GM19240 (cell line): ENCODE measurements at regions not wholly inside any gene's neighbourhood (a gene's known extent, or its start where the extent isn't known, plus 50 kb on each side); places are given as distances from the start of the nearest gene placed in this dataset.
"Not testable (repeated sequence)": the region's sequence is repeated elsewhere in the genome, so short reads cannot be mapped to it uniquely, and the experiment has no call there.

Experiments
- DNase-seq: peaks from one replicate; pipeline ENCODE4 v3.0.0; 2011; ENCODE audit warnings: low spot score; ENCODE audit not compliant: insufficient read length

DNA sequence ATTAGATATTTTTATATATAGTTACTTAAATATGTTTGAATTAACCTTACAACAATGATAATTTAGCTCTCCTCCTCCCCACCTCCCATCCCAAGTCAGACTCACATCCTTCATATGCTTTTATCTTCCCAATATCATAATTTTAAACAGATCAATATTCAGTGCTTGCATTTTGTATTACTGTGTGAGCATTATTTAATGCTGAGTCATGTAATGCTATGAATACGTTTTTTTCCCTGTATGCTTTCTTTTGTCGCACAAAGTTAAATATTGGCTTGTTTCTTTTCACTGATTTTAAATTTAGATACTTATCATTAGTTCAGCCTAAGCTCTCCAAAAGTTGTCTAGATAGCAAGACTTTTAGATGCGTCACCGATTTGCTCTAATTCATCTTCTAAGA lies 471.6 kb upstream of the SGO1 start:
- no peak for DNase-seq

DNA sequence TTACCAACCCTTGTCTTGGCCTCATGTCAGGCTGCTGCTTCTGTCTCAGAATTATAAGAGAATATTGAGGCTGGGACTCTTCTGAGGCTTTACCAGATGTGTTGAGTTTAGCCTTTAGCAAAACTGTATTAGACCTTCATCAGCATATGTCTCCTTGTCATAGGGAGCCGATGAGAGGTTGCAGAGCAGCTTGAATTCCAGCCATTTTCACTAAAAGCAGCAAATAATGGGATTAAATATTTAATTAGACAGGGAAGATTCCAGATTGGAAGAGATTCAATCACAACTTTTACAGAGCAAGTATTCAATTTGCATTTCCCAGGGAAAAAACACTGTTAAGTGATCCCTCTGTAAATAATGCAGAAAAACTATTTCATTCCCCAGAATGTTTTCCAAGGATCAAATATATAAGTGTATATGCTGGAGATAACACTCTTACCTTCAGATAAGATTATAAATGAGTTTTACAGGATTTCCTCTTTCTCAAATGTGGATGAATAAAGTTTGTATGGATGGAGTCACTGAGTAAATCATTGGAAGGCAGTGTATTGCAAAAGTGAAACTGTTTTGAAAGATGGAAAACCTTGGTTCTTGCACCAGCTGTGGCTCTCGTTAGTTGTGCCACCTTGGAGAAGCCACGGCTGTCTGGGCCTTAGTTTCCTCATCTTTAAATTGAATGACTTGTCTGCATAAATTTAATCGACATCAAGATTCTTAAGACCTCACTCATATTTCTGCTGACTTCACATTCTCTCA lies 466.4 kb upstream of the SGO1 start:
- no peak for DNase-seq

DNA sequence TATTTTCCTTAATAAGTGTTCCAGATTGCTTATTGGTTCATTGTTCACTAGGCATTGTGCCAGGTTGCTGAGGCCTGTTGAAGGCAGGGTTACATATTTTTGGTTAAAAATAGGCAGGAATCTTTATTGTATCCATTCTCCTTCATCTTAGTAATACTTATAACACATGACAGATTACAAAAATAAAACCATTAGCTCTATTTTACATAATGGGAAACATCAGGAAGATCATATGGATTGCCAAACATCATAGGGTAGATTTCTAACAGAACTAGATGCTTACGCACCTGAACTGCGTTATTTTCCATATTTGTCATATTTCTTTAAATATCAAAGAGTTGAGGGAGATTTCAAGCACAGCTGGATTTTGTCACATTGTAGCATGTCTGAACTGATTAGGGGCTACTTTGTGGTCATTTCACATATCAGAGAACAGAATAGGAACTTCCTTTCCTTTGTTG lies 462.9 kb upstream of the SGO1 start:
- DNase-seq = no peak

DNA sequence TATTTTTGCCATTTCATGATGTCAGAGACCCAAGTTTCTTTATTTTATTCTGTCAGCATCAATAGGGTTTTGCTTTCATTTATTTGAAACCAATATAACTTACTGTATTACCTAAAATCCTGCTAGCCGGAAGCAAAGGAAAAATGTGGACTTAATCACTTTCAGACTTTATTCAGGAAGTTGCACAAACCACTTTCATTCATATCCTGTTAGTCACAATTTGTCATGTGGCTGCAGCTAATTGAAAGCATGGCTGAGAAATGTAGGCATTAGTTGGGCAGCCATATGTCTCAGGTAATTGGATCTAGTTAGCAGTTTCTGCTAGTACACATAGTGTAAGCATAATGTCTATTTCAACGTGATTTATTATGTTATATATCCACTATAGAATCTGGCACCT lies 462.3 kb upstream of the SGO1 start:
- DNase-seq = no peak

DNA sequence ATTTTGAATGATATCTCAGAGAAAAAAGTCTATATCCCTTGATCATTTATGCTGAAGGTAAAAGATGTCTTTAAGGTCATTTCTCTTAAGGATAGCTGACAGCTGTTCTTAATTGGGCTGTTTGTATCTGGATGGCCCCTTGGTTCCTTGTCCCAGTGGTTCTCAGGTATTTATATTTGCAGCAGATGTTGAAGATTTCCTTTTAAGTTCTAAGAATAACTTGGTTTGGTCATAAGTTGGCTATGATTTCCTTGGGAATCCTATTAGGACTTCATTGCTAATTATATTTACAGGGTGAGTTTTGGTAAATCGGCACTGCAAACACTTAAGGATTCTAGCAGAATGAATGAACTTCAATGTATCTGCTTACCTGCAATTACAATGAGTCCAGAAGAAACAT lies 460.4 kb upstream of the SGO1 start:
- DNase-seq = no peak

DNA sequence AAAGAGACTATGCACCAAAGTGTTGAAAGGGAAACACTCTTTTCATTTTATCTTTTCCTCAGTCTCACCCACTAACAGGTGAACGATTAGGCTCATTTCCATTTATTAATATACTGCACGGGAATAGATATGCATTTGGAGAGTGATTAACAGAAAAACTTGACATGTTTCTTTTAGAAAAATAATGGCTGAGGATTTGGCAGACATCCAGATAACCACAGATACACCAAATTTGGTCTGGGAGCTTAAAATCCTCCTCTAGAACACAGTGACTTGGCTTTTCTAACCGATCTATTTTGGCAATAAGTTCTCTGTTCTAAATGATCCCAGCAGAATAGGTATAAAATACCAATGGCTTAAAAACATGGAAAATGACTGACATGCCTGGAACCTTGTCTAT lies 459.3 kb upstream of the SGO1 start:
- no peak for DNase-seq

DNA sequence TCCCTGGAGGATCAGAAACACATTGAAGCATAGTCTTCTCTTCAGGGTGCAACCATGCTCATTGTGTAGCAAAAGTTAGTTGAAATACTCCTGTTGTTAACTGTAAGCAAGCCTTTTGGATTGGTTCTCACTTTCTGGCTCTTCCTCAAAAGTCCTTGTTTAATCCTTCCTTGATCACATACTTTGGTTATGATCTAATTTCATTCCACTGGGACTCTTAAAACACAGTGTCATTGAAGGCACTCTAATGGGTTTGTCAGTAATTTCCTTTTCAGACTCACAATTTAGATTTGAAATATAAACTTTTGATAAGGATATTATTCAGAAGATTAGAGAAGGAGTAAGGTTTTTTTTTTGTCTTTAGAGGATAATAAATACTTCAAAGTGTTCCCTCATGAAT lies 451.7 kb upstream of the SGO1 start:
- no peak for DNase-seq

DNA sequence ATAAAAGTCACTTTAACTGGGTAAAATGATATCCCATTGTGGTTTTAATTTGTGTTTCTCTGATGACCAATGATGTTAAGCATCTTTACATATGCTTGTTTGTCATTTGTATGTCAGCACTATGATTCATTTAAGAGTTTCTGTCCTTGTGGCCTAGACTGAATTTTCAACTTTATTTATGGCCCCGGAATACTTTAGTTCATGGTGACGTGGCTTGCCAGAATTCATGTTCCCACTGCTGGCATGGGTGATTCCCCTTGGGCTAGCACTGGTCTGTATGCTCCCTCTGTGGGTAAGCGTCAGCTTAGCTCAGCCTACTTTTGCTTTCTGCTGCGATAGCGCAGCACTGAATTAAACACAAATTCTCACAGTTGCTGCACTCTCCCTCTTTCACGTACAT lies 436.3 kb upstream of the SGO1 start:
- no peak for DNase-seq

DNA sequence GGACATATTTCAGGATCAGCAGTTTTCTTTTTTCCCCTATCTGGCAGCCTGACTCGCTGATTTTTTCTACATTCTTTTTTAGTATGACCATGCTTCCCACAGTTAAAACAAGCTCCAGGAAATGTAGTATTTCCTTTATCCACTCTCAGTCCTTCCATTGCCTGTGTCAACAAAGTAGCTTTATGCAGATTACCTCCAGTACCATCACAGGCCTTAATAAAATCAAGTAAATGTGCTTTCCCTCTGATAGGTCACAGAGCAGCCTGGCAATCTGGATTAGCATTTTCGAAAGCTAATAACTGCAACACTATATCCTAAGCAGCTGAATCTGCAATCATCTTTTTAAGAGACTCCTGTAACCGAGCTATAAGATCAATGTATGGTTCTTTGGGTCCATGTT lies 432.6 kb upstream of the SGO1 start:
- not testable (repeated sequence) for DNase-seq

DNA sequence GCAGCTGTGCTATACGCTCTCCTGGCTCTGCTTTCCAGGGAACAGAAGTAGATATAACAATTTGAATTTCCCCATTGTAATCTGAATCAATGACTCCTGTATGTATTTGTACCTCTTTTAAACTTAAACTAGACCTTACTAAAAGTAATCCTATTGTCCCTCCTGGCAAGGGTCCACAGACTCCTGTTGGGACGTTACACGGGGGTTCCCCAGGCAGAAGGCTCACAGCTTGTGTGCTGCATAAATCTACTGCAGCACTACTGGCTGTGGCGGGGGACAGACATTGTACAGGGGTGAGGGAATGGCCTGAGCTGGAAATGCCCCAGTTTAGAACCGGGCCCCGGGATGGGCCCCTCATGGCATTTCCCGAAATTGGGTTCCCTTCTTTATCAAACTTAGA lies 432.2 kb upstream of the SGO1 start:
- DNase-seq = not testable (repeated sequence)

DNA sequence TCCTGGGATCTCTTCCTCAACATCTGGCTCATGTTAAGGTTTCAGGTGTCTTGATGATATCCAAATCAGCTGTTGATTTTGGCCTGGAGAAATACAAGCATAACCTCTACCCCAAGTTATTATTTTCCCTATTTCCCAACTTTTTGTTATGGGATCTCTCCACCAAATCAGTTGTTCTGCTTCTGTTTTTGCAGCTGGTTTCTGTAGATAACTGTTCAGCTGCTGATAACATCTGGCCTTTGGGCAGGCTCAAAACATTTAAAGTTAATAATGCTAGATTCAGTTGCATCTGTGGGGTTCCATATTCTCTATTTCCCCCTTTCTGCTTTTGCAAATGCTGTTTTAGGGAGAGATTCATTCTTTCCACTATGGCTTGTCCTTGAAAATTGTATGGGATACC lies 430.0 kb upstream of the SGO1 start:
- not testable (repeated sequence) for DNase-seq

DNA sequence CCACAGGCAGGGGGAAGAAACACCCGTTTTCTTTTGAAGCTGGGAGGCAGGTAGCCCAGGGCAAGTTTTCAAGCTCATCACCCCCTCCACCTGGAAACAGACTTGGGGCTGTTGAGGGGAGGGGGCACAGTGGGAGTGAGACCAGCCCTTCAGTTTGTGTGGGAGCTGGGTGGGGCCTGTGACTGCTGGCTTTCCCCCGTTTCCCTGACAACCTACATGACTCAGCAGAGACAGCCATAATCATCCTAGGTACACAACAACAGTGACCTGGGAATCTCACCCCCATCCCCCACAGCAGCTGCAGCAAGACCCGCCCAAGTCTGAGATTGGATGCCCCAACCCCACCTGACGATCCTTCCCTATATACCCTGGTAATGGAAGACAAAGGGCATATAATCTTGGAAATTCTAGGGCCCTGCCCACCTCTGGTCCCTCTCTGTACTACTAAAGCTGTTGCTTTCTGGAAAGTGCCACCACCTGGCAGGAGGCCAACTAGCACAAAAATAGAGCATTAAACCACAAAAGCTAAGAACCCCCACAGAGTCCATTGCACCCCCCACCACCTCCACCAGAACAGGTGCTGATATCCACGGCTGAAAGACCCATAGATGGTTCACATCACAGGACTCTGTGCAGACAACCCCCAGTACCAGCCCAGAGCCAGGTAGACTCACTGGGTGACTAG lies 422.2 kb upstream of the SGO1 start:
- no peak for DNase-seq

DNA sequence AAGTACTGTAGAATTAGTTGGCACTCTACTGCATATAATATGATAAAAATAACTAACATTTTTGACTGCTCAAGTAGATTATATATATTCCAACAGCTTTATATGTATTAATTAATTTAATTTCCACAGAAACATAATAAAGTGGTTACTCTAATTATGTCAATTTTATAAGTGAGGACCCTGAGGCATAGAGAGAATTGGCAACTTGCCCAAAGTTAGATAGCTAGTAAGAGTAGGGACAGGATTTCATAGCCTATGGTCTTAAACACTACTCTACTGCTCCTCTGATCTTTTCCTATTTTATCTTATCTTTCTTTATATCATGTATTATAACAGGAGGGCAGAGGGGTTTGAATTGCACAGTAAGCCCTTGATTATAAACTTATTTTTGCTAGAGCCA lies 418.7 kb upstream of the SGO1 start:
- no peak for DNase-seq

DNA sequence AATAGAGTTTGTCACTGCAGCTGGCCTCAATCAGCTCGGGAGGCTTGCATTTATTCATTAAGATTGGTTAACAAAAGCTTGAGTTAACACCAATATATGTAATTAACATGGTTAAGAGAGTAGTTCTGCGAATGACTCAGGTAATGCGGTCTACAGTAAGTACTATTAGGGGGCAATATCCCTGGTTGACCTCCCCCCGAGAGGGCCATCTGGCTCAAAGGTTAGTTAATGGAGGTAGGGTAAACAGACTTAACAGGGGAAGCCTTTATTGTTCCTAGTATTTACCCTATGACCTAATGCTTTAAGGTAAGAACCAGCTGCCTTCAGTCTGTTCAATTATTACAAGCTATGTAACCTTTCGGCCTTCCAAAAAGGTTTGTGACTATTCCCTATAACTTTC lies 403.3 kb upstream of the SGO1 start:
- no peak for DNase-seq

DNA sequence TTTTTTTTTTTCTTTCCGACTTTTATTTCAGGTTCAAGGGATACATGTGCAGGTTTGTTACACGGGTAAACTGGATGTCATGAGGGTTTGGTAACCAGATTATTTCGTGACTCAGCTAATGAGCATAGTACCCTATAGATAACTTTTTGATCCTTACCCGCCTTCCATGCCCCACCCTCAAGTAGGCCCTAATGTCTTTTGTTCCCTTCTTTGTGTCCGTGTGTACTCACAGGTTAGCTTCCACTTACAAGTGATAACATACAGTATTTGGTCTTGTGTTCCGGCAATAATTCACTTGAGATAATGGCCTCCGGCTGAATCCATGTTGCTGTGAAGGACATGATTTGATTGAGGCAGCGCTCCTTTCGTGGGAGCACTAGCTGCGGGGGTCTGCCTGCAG lies 402.8 kb upstream of the SGO1 start:
- no peak for DNase-seq

DNA sequence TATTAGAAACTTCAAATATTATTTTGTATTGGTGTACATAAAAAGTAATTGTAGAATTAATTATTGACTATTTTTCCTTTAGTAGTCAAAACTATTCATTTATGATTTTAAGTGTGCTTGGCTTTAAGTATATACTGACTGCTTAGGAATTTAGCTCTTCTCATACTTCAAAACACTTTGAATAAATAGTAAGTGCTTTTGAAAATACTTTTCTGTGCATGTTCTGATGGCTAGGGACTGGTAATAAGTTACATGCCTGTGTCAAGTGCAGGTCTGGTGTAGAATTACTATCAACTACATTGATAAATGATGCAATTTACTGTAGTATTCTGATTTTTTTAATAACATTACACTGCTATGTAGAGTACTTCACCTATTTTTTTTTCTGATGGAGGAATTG lies 397.6 kb upstream of the SGO1 start:
- DNase-seq = no peak

DNA sequence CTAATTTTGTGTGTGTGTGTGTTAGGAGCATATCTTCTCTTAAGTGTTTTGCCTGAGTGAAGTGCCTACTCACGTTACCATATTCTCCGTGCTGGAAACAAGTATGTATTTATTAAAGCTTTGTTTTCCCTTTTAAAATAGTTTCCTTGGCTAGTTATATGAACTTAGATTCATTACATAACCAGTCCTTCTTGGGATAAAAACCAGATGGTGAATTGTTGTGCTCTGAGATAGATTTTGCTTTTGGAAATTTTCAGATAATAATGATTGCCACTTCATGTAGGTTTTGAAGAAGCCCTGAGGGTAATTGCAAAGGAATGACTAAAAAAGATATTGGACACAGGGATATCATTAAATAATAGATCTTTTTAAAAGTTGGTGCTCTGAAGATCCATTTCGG lies 390.2 kb upstream of the SGO1 start:
- no peak for DNase-seq

DNA sequence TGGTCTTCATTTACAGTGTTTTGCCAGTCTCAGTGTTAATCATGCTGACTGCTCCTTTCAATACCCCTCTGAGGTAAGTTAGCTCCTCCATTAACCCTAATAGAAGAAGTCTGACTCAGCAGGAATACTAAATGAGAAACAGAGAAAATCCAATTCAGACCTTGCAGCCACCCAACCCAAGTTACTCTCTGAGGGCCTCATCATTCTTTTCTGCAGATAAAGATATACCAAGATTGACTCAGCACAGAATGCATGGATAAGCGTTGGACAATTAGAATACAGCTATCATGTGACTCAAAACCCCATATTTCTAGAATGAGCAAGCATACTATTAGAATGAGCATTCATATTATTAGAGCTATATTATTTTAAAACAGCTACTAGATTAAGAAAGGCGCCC lies 389.1 kb upstream of the SGO1 start:
- DNase-seq = no peak

DNA sequence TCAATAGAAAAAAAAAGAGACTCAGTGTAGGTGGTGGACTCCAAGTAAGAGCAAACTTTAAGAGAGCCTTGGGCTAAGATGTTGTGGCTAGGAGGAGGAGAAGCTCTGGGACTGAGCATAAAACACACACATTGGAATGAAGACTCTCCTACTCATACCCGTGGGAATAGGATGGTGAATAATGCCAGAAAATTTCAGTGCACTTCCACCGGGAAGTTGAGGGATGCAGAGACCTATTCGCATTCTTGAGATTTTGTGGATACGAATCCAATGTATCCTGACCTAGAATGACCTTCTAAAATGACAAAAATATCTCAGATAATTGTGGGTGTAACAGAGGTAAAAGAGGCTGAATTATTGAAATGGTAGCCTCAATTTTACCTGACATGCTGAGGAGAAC lies 388.7 kb upstream of the SGO1 start:
- DNase-seq = no peak

DNA sequence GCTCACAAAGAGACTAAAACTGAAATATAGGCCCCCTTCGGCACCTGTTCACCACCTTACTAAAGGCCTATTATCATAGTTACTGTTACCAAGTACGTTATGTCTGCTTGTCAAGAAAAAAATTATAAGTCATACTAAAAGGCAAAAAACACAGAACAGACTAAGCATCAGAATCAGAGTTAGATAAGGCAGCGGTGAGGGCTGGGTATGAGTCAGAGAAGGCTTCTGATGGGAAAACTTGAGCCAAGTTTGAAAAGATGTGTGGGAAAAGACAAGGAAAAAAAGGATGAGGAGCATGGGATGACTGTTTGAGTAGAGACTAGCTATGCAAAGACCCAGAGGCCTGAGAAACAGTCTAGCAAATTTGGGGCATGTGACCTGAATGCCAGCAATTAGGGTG lies 387.2 kb upstream of the SGO1 start:
- no peak for DNase-seq

DNA sequence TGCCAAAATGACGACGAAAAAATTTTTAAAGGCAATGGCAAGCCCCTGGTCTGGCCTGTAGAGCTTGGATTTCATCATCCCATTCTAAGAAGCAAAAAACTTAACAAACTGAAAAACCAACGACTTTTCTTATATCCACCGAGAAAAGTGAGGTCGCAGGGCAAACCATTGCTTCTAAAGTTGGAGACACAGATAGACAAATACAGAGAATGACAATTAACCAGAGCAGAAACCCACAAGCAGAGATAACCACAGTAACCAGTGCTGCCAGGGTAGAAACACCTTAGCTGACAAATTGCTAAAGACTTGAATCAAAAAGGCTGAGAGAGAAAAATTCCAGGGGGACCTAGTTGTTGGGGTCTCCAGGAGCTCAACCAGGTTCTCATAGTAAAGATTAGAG lies 386.5 kb upstream of the SGO1 start:
- DNase-seq = no peak

DNA sequence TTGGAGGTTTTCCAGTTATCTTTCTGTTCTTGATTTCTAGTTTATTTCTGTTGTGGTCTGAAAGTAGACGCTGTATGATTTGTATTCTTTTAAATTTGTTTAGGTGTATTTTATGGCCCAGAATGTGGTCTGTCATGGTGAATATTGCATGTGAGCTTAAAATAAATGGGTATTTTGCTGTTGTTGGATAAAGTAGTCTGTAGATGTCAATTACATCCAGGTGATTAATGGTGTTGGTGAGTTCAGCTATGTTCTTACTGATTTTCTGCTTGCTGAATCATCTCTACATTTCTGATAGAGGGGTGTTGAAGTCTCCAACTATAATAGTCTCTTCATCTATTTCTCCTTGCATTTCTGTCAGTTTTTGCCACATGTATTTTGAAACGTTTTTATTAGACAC lies 383.3 kb upstream of the SGO1 start:
- no peak for DNase-seq

DNA sequence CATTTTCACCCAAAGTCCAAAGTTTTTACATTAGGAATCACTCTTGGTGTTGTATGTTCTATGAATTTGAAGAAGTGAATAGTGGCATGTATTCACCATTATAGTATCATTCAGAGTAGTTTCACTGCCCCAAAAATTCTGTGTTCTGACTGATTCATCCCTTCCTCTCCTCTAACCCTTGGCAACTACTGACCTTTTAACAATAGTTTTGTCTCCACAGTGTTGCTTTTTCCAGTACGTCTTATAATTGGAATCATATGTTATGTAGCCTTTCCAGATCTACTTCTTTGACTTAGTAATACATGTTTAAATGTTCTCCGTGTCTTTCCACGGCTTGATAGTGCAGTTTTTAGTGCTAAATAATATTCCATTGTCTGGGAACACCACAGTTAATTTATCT lies 379.0 kb upstream of the SGO1 start:
- no peak for DNase-seq
